H4 (cell line): ENCODE measurements at regions not wholly inside any gene's neighbourhood (a gene's known extent, or its start where the extent isn't known, plus 50 kb on each side); places are given as distances from the start of the nearest gene placed in this dataset.
"Not testable (repeated sequence)": the region's sequence is repeated elsewhere in the genome, so short reads cannot be mapped to it uniquely, and the experiment has no call there.

Source experiments
- DNase-seq: peaks from one replicate; pipeline ENCODE4 v3.0.0-alpha.2; 2015; ENCODE audit warnings: low spot score

GRCh38 chr2:110394769-110395168 is 77.8 kb downstream of the LIMS4 start:
- DNase-seq = not testable (repeated sequence)

- not testable (repeated sequence) for DNase-seq
These were observed 80.2 kb downstream of the LIMS4 start for GRCh38 chr2:110392366-110392765.

GRCh38 chr2:110391035-110391418 is 81.6 kb downstream of the LIMS4 start:
- DNase-seq = not testable (repeated sequence)

- DNase-seq = not testable (repeated sequence)
These were observed 82.1 kb downstream of the LIMS4 start for GRCh38 chr2:110390351-110391034.

- DNase-seq = not testable (repeated sequence)
These were observed 85.6 kb downstream of the LIMS4 start for GRCh38 chr2:110387044-110387443.

GRCh38 chr2:110386546-110386945 is 86.1 kb downstream of the LIMS4 start:
- DNase-seq = not testable (repeated sequence)

- not testable (repeated sequence) for DNase-seq
These were observed 87.9 kb downstream of the LIMS4 start for GRCh38 chr2:110384736-110385119.

GRCh38 chr2:110384109-110384735 is 88.4 kb downstream of the LIMS4 start:
- not testable (repeated sequence) for DNase-seq

GRCh38 chr2:110383163-110384048 is 89.2 kb downstream of the LIMS4 start:
- not testable (repeated sequence) for DNase-seq

GRCh38 chr2:110373519-110373918 is 99.1 kb downstream of the LIMS4 start:
- DNase-seq = not testable (repeated sequence)

GRCh38 chr2:110371633-110372032 is 101.0 kb downstream of the LIMS4 start:
- not testable (repeated sequence) for DNase-seq

GRCh38 chr2:110357616-110358015 is 115.0 kb downstream of the LIMS4 start:
- not testable (repeated sequence) for DNase-seq

GRCh38 chr2:110354294-110355018 is 118.2 kb downstream of the LIMS4 start:
- DNase-seq = not testable (repeated sequence)

- DNase-seq = not testable (repeated sequence)
These were observed 121.9 kb downstream of the LIMS4 start for GRCh38 chr2:110350718-110351117.

GRCh38 chr2:110348902-110349301 is 123.7 kb downstream of the LIMS4 start:
- DNase-seq = not testable (repeated sequence)

GRCh38 chr2:110344405-110345035 is 128.1 kb downstream of the LIMS4 start:
- peak; percentile 1 for DNase-seq

GRCh38 chr2:110342077-110342476 is 129.7 kb upstream of the MTLN start:
- DNase-seq = not testable (repeated sequence)

- not testable (repeated sequence) for DNase-seq
These were observed 126.8 kb upstream of the MTLN start for GRCh38 chr2:110339126-110339525.

- peak; percentile 1 for DNase-seq
These were observed 126.1 kb upstream of the MTLN start for GRCh38 chr2:110338277-110339003.

- not testable (repeated sequence) for DNase-seq
These were observed 123.7 kb upstream of the MTLN start for GRCh38 chr2:110336071-110336470.
